ENCODE measurements at regions not wholly inside any gene's neighbourhood (a gene's known extent, or its start where the extent isn't known, plus 50 kb on each side); places are given as distances from the start of the nearest gene placed in this dataset.

- H3K27ac ChIP-seq = no peak overlapping the region
- no peak for TF ChIP-seq CTCF (conservative IDR thresholded peaks at IDR 0.05)
These were observed 167.4 kb downstream of the QRSL1 start for GRCh38 chr6:106796781-106797180.

GRCh38 chr6:106794129-106794528 is 164.8 kb downstream of the QRSL1 start:
- no peak overlapping the region for H3K27ac ChIP-seq
- no peak for TF ChIP-seq CTCF (conservative IDR thresholded peaks at IDR 0.05)

- no peak for TF ChIP-seq CTCF (conservative IDR thresholded peaks at IDR 0.05)
- H3K27ac ChIP-seq = no peak overlapping the region
These were observed 163.3 kb downstream of the QRSL1 start for GRCh38 chr6:106792536-106793236.

- no peak for TF ChIP-seq CTCF (conservative IDR thresholded peaks at IDR 0.05)
- H3K27ac ChIP-seq = no peak overlapping the region
These were observed 161.6 kb downstream of the QRSL1 start for GRCh38 chr6:106790935-106791334.

- TF ChIP-seq CTCF (conservative IDR thresholded peaks at IDR 0.05) = no peak
- H3K27ac ChIP-seq = no peak overlapping the region
These were observed 160.9 kb downstream of the QRSL1 start for GRCh38 chr6:106790149-106790770.

GRCh38 chr6:106789428-106790148 is 160.2 kb downstream of the QRSL1 start:
- H3K27ac ChIP-seq = no peak overlapping the region
- no peak for TF ChIP-seq CTCF (conservative IDR thresholded peaks at IDR 0.05)

- TF ChIP-seq CTCF (conservative IDR thresholded peaks at IDR 0.05) = no peak
These were observed 159.4 kb downstream of the QRSL1 start for GRCh38 chr6:106788761-106789160.

More at GRCh38 chr6:106788761-106789160, 159.4 kb downstream of the QRSL1 start:
- H3K27ac ChIP-seq = no peak overlapping the region

Measured in VCaP (cell line).